ENCODE measurements at regions not wholly inside any gene's neighbourhood (a gene's known extent, or its start where the extent isn't known, plus 50 kb on each side); places are given as distances from the start of the nearest gene placed in this dataset.
A peak's percentile ranks its signal among the peaks of the same experiment; 100 is the strongest.

GRCh38 chr13:52975969-52976368 is 52.6 kb upstream of the OLFM4 start:
- DNase-seq (ENCODE audit: low read depth in 4 of 4, low spot score in 3 of 4), result no peak

GRCh38 chr13:52975161-52975560 is 53.5 kb upstream of the OLFM4 start:
- DNase-seq (ENCODE audit: low read depth in 4 of 4, low spot score in 3 of 4), result no peak

DNA sequence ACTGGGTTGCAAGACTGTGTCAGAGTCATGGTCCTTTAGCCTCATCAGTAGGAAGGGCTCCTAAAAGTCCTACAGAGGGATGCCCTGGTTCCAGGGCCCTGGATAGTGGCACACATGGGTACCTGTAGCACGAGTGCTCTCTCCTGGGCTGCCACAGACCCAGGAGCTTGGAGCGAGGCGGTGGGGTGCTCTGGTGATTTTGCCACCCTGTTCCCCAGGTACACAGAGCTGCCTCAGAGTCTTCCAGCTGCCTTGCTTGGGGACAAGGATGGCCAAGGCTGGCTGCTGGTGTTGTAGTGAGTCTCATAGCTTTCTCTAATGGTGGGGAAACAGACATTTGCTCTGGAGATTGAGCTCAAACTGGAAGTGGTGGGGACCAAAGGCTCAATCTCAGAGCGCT is 53.9 kb upstream of the OLFM4 start:
- no peak for DNase-seq (ENCODE audit: low read depth in 4 of 4, low spot score in 3 of 4)

DNA sequence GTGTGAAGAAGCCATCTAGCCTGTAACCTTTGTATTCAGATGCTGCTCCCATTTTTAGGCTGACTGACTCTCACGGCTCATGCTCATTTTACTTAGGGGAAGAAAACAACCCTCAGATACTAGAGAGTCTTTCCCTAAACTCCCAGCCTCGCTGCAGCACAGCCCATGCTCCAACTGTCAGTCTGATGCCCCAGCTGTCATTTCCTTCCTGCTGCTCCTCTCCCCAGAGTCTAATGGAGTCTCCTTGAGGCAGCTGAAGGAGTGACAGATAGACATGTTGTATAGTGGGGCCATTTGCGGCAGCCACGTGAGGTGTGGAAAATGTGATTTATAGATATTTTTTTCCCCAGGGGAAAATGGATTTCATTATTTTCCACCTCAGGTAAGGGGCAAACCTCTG is 59.2 kb upstream of the OLFM4 start:
- DNase-seq (ENCODE audit: low read depth in 4 of 4, low spot score in 3 of 4), result no peak

GRCh38 chr13:52968074-52968700 is 60.4 kb upstream of the OLFM4 start:
- DNase-seq (ENCODE audit: low read depth in 4 of 4, low spot score in 3 of 4), result peak; percentile 48 to 65 (median 56)

- no peak for DNase-seq (ENCODE audit: low read depth in 4 of 4, low spot score in 3 of 4)
Measured at GRCh38 chr13:52961987-52962386, 66.6 kb upstream of the OLFM4 start.

DNA sequence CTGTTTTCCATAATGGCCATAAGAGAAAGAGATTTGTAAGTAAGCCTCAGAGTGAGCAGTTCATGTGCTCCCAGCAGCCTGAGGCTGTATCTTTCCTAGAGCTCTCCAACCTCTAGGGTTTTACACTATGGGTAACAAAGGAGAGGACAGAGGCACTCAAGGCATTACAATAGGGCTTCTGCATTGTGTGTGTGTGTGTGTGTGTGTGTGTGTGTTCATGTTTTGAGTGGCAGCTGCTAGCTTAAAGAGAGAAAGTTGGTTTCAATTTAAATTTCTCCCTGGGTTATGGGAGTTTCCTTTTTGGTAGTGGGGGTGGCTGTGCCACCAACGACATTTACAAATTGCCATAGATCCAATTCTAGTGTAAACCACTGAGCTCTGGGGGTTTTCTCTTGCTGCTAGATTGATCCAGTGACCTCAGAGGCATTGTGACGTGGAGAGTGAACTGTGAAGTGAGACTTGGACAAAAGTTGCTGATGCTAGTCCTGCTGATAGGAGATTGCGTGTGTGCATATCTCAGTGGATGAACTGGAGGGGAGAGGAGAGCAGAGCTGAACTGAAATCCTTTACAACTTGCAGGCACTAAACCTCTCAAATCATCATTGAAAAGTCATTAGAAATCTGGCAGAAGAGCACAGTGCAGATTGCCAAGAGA is 67.2 kb upstream of the OLFM4 start:
- DNase-seq (ENCODE audit: low read depth in 4 of 4, low spot score in 3 of 4), result no peak

DNA sequence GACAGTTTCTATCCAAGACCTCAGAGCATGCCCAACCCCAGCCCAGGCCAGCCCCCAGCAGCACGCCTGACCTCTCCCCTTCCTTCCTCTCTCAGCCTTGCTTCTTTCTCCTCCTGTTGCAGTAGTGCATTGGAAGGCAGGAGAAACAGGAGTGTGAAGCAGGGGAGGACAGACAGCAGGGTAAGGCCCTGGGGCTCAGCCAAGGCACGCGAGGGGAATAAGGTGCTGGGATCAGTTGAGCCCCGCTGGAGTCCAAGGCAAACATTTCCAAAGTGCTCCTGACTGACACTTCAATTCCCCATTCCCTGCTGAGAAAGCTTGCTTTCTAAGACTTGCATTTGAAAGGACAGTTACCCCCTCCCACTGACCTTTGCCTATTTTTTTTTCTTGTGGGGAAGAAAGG is 73.1 kb upstream of the OLFM4 start:
- no peak for DNase-seq (ENCODE audit: low read depth in 4 of 4, low spot score in 3 of 4)

- DNase-seq (ENCODE audit: low read depth in 4 of 4, low spot score in 3 of 4), result no peak
Measured at GRCh38 chr13:52954838-52955237, 73.8 kb upstream of the OLFM4 start.

DNA sequence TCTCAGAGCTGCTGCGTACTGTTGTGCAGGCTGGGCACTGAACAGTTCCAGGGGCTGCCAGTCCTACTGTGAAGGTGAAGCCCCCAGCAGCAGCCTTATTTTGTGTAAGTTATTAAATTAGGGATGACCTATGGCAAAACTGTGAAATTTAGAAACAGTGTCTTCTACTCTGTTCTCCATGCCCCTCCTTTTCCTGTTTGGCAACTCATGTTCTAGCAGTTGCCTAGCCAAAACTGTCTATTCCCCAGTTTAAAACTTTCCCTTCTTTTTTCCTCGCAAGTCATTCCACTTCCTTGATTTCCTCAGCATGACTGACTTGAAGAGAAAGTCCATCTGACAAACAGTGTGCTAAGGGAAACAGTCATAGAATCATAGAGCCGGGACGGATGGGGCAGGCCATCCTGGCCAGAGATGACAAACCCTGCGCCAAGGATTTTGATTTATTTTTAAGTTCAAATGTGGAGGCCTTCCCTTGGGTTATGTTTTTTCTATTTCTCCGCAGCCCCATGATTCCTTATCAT is 78.1 kb upstream of the OLFM4 start:
- no peak for DNase-seq (ENCODE audit: low read depth in 4 of 4, low spot score in 3 of 4)

GRCh38 chr13:52949742-52950141 is 78.9 kb upstream of the OLFM4 start:
- DNase-seq (ENCODE audit: low read depth in 4 of 4, low spot score in 3 of 4), result no peak

DNA sequence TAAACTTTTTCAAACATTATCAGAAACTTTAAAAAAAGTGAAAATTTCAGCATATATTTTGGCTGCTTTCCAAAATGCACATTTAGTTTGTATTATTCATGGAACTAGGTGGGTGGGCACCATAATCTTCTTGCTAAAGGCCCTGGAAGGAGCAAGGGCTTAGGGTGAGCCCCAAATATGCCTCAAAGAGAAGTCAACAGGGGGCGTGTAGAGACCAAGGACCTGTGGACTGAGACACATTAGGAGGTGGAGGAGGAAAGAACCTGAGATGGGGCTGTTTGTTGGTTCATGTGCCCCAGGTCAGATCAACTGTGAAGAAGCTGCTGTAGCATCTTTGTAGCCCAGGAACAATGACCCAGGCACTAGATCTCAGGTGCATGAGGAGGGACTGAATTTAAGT is 79.6 kb upstream of the OLFM4 start:
- no peak for DNase-seq (ENCODE audit: low read depth in 4 of 4, low spot score in 3 of 4)

- no peak for DNase-seq (ENCODE audit: low read depth in 4 of 4, low spot score in 3 of 4)
Measured at GRCh38 chr13:52947921-52948373, 80.7 kb upstream of the OLFM4 start.

DNA sequence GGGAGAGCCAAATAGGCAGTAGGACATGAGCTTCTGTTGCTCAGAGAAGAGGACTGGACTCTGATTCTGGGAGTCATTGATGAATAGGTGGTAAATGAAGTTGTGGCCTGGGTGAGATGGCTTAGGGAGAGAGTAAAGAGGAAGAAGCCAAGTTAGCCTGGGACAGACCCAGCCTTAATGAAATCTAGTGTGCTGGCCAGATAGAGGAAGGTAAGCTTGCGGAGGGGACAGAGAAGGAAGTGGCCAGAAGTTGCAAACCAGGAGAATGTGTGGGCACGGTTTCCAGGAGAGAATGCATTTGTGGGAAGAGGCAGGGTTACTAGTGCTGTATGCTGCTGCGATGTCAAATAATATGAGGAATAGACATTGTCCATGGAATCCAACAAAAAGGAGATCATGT is 83.3 kb upstream of the OLFM4 start:
- DNase-seq (ENCODE audit: low read depth in 4 of 4, low spot score in 3 of 4), result no peak

DNA sequence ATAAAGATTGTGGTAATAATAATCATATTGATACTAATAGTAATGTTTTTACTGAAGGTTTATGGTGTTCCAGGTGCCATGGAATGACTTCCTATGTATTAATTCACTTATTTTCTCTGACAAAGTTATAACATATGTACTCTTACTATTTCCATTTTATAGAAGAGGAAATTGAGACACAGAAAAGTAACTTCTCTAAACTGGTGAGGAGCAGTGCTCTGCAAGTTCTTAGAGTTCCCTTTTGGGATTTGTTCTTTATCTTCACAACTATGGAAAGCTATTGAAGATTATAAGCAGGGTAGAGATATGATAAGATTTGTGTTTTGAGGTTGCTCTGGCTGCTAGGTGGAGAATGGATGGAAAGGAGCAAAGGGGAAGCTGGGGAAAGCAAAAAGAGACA is 83.9 kb upstream of the OLFM4 start:
- no peak for DNase-seq (ENCODE audit: low read depth in 4 of 4, low spot score in 3 of 4)

GRCh38 chr13:52938065-52938464 is 89.6 kb upstream of the PCDH8 start:
- no peak for DNase-seq (ENCODE audit: low read depth in 4 of 4, low spot score in 3 of 4)

DNA sequence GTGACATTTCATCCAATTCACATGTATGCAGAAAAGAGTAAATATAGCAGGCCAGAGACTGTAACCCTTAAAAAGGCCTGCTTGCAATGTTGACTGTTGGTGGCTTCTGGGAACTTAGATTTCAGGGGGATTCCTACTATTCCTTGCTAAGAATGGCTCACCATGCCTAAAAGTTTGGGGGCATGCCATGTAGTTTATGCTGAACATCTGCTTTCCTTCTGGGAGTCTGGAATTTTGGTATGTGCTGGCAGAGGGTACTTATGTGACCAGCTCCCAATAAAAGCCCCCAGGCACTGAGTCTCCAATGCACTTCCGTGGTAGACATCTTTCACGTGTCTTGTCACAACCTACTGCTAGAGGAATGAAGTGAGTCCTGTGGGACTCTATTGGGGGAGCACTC is 88.4 kb upstream of the PCDH8 start:
- DNase-seq (ENCODE audit: low read depth in 4 of 4, low spot score in 3 of 4), result no peak

GRCh38 chr13:52934258-52934657 is 85.8 kb upstream of the PCDH8 start:
- no peak for DNase-seq (ENCODE audit: low read depth in 4 of 4, low spot score in 3 of 4)

DNA sequence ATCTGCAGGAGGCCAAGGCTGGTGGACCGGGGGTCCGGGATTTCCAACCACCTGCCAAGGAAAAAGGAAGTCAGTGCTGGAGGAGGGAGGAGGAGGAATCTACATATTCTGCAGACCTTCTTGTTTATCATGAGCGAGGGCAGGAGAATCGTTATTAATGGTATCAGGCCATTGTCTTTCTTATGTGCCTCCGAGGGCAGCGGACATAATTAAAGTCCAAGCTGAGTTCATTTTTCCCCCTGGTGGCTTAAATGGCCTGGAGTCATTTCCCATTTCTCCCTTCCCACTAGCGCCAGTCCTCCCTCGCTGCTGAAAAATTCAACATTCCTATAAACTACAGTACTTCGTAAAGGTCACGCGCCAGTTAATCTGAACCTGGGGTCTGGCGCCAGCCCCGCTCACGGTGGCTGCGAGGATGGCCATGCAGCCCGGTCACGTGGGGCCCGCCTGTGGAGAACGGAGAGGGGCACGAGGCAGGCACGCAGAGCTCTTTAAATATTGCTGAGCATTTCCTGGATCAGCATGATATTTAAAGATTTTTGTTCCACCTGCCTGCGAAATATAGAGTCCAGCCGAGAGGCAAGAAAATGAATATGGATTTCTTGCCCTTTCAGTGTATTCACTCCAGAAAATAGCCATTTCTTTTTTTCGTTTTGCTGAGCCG is 85.2 kb upstream of the PCDH8 start:
- DNase-seq (ENCODE audit: low read depth in 4 of 4, low spot score in 3 of 4), result no peak

DNA sequence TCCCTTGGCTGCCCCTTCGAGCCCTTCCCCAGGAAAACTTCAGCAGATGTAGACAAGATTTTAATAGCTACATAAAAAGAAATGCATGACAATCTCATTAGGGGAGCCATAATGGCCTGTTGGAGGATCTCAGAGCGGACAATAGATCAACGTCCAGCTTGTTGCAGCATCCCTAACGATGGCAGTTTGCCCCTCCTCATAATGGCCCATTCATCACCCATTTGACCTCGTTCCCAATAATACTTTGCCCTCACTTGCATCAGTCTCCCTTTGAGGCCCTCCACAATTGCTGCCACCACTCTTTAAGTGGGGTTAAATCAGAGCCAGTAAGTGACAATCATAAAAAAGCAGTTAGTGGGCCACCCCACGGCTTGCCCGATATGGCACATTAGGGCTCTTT is 84.7 kb upstream of the PCDH8 start:
- DNase-seq (ENCODE audit: low read depth in 4 of 4, low spot score in 3 of 4), result no peak

- no peak for DNase-seq (ENCODE audit: low read depth in 4 of 4, low spot score in 3 of 4)
Measured at GRCh38 chr13:52932649-52933048, 84.2 kb upstream of the PCDH8 start.
